ENCODE measurements at regions not wholly inside any gene's neighbourhood (a gene's known extent, or its start where the extent isn't known, plus 50 kb on each side); places are given as distances from the start of the nearest gene placed in this dataset.

DNA sequence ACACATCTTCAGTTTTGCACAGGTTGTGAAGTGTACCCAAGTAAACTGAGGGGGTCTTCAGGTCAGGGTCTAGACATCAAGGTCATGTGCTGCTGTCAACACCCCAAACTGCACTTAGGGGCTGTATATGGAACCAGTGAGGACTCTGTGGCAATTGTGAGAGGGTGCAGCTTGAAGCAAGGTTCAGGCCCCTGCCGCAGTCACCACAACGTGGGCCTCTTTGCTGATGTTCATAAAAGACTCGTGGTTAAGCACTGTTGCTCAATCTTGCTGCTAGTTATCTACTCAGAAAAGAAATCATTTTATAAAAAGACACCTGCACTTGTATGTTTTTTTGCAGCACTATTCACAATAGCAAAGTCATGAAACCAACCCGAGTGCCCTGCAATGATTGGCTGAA lies 907.4 kb downstream of the UQCRFS1 start:
- Histone ChIP-seq H3K4me2 (ENCODE audit: low read depth, low read length, poor library complexity, severe bottlenecking) (no peak overlapping the region), H3K36me3 (ENCODE audit: insufficient read depth, low read length) (no peaks in the 10 kb centered on the region), H4K20me1 (ENCODE audit: insufficient read depth, low read length, poor library complexity, severe bottlenecking) (no peaks in the 10 kb centered on the region), H3K79me2 (ENCODE audit: insufficient read depth, low read length) (no peaks in the 10 kb centered on the region), H2AFZ (ENCODE audit: low read length) (no peak overlapping the region), H3K4me3 (ENCODE audit: low read length, poor library complexity, severe bottlenecking) (no peak overlapping the region), H3F3A (ENCODE audit: low read depth) (no peaks in the 10 kb centered on the region), H3K9me3 (ENCODE audit: insufficient read depth, low read depth, low read length) (peaks cover 13% of the 10 kb centered on the region; the same call in 1 of the 2 replicates), H3K9ac (ENCODE audit: low read depth, low read length, poor library complexity, severe bottlenecking) (no peak overlapping the region), H3K27me3 (ENCODE audit: insufficient read depth, low read length, poor library complexity, severe bottlenecking) (no peaks in the 10 kb centered on the region), H3K4me1 (ENCODE audit: insufficient read depth, low read length, poor library complexity, severe bottlenecking) (no peaks in the 10 kb centered on the region), H3K9me2 (replicated peaks; ENCODE audit: low read depth, low read length) (no peaks in the 10 kb centered on the region)
- TF ChIP-seq EZH2phosphoT487 (IDR thresholded peaks at IDR 0.05; ENCODE audit: borderline replicate concordance): no peak
- TF ChIP-seq, protein P1, sequence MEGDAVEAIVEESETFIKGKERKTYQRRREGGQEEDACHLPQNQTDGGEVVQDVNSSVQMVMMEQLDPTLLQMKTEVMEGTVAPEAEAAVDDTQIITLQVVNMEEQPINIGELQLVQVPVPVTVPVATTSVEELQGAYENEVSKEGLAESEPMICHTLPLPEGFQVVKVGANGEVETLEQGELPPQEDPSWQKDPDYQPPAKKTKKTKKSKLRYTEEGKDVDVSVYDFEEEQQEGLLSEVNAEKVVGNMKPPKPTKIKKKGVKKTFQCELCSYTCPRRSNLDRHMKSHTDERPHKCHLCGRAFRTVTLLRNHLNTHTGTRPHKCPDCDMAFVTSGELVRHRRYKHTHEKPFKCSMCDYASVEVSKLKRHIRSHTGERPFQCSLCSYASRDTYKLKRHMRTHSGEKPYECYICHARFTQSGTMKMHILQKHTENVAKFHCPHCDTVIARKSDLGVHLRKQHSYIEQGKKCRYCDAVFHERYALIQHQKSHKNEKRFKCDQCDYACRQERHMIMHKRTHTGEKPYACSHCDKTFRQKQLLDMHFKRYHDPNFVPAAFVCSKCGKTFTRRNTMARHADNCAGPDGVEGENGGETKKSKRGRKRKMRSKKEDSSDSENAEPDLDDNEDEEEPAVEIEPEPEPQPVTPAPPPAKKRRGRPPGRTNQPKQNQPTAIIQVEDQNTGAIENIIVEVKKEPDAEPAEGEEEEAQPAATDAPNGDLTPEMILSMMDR (conservative IDR thresholded peaks at IDR 0.05; ENCODE audit: low read length): no peak

DNA sequence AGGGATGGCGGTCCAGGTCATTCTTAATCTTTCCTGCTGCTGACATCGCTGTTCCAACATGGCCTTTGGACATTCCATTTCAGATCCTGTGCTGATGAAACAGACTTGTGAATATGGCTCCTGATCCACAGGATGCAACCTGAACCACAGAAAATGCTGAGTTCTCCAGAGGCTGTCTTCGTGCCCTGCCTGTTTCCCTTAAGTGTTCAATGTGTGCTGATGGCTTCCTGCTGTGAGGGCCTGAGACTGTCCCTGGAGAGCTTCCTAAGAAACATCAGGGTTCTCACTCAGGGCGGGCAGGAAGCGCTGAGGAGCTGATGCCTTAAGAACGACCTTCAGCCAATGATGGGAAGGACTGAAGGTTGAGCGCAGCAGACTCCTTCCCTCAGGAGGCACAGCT lies 909.4 kb downstream of the UQCRFS1 start:
- Histone ChIP-seq H3F3A (ENCODE audit: low read depth) (no peaks in the 10 kb centered on the region), H3K4me2 (ENCODE audit: low read depth, low read length, poor library complexity, severe bottlenecking) (no peak overlapping the region), H4K20me1 (ENCODE audit: insufficient read depth, low read length, poor library complexity, severe bottlenecking) (no peaks in the 10 kb centered on the region), H3K9ac (ENCODE audit: low read depth, low read length, poor library complexity, severe bottlenecking) (no peak overlapping the region), H3K79me2 (ENCODE audit: insufficient read depth, low read length) (no peaks in the 10 kb centered on the region), H3K9me3 (ENCODE audit: insufficient read depth, low read depth, low read length) (peaks cover 8% of the 10 kb centered on the region; the same call in 1 of the 2 replicates), H3K36me3 (ENCODE audit: insufficient read depth, low read length) (no peaks in the 10 kb centered on the region), H3K4me3 (ENCODE audit: low read length, poor library complexity, severe bottlenecking) (no peak overlapping the region), H3K4me1 (ENCODE audit: insufficient read depth, low read length, poor library complexity, severe bottlenecking) (no peaks in the 10 kb centered on the region), H2AFZ (ENCODE audit: low read length) (no peak overlapping the region), H3K9me2 (replicated peaks; ENCODE audit: low read depth, low read length) (no peaks in the 10 kb centered on the region), H3K27me3 (ENCODE audit: insufficient read depth, low read length, poor library complexity, severe bottlenecking) (no peaks in the 10 kb centered on the region)
- no peak for TF ChIP-seq EZH2phosphoT487 (IDR thresholded peaks at IDR 0.05; ENCODE audit: borderline replicate concordance)
- TF ChIP-seq, protein P1 (conservative IDR thresholded peaks at IDR 0.05; ENCODE audit: low read length): no peak

DNA sequence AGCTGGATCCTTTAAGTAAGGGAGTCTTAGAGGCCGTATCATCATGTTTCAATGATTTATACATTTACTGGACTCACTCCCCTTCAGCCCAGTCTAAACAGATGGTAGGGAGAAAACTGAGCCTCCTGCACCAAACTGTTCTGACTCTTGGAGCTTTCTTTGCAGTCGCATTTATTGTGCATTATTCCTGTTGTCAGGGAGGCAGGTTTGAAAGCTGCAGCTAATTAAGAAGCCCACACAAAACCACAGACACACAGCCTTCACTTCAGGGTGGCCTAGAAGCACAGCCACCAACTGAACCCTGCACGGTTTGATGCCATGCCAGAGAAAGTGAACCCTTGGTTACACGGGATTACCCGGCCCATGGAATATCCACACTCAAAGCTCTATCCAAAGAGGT lies 911.0 kb downstream of the UQCRFS1 start:
- TF ChIP-seq EZH2phosphoT487 (IDR thresholded peaks at IDR 0.05; ENCODE audit: borderline replicate concordance): no peak
- TF ChIP-seq, protein P1 (conservative IDR thresholded peaks at IDR 0.05; ENCODE audit: low read length): no peak
- H3K9me2 ChIP-seq (replicated peaks; ENCODE audit: low read depth, low read length): no peaks in the 10 kb centered on the region
- no peak overlapping the region for H3K9ac ChIP-seq (ENCODE audit: low read depth, low read length, poor library complexity, severe bottlenecking)
- no peaks in the 10 kb centered on the region for H3K27me3 ChIP-seq (ENCODE audit: insufficient read depth, low read length, poor library complexity, severe bottlenecking)
- H3K36me3 ChIP-seq (ENCODE audit: insufficient read depth, low read length): no peaks in the 10 kb centered on the region
- H3K4me2 ChIP-seq (ENCODE audit: low read depth, low read length, poor library complexity, severe bottlenecking): no peak overlapping the region
- no peaks in the 10 kb centered on the region for H3F3A ChIP-seq (ENCODE audit: low read depth)
- H2AFZ ChIP-seq (ENCODE audit: low read length): no peak overlapping the region
- no peaks in the 10 kb centered on the region for H3K4me1 ChIP-seq (ENCODE audit: insufficient read depth, low read length, poor library complexity, severe bottlenecking)
- no peak overlapping the region for H3K4me3 ChIP-seq (ENCODE audit: low read length, poor library complexity, severe bottlenecking)
- no peaks in the 10 kb centered on the region for H4K20me1 ChIP-seq (ENCODE audit: insufficient read depth, low read length, poor library complexity, severe bottlenecking)
- H3K79me2 ChIP-seq (ENCODE audit: insufficient read depth, low read length): no peaks in the 10 kb centered on the region
- H3K9me3 ChIP-seq (ENCODE audit: insufficient read depth, low read depth, low read length): peaks cover 6% of the 10 kb centered on the region; the same call in 1 of the 2 replicates

Data from Loucy (cell line).